Keratinocyte (primary cell): ENCODE measurements at regions not wholly inside any gene's neighbourhood (a gene's known extent, or its start where the extent isn't known, plus 50 kb on each side); places are given as distances from the start of the nearest gene placed in this dataset.

Experiments used
- DNase-seq: peaks from one replicate; pipeline ENCODE4 v3.0.0-alpha.2; 2011; ENCODE audit warnings: low read depth, missing footprints, low spot score
- FAIRE-seq: peaks from 2 replicates; lab custom pipeline; 2011; peaks lifted over from hg19 to GRCh38; lab: Jason Lieb, UNC
- H2AFZ ChIP-seq: 2 replicates; pipeline ENCODE4 v1.6.0; 2012; ENCODE audit warnings: low read length, control low read depth, inconsistent platforms; ENCODE audit not compliant: control insufficient read depth
- H3K27ac ChIP-seq: 2 replicates; pipeline ENCODE4 v1.5.1; 2011; ENCODE audit warnings: low read length; ENCODE audit not compliant: control insufficient read depth, insufficient read depth
- H3K27me3 ChIP-seq: 3 replicates; pipeline ENCODE4 v1.6.0; 2011; ENCODE audit warnings: low read length; ENCODE audit not compliant: control insufficient read depth, insufficient read depth; ENCODE audit errors: extremely low read depth
- H3K36me3 ChIP-seq, 2 experiments: 2 replicates in 1 of 2; 3 replicates in 1 of 2; pipeline ENCODE4 v1.5.1; 2011; ENCODE audit warnings: low read length in 2 of 2, mild to moderate bottlenecking in 1 of 2; ENCODE audit not compliant: control insufficient read depth in 2 of 2, insufficient read depth in 2 of 2; ENCODE audit errors: extremely low read depth in 1 of 2
- H3K4me1 ChIP-seq: 3 replicates; pipeline ENCODE4 v1.5.1; 2011; ENCODE audit warnings: low read length; ENCODE audit not compliant: control insufficient read depth, insufficient read depth; ENCODE audit errors: extremely low read depth
- H3K4me2 ChIP-seq: 3 replicates; pipeline ENCODE4 v1.6.0; 2011; ENCODE audit warnings: low read depth, low read length; ENCODE audit not compliant: control insufficient read depth, insufficient read depth; ENCODE audit errors: extremely low read depth
- H3K4me3 ChIP-seq, 3 experiments: fragments of 200-600 bp in 1 of 3; sonication (generic) in 1 of 3; 2 replicates in 2 of 3; 3 replicates in 1 of 3; pipeline ENCODE4 v1.5.1; 2011 to 2016; ENCODE audit warnings: low read length in 3 of 3, mild to moderate bottlenecking in 3 of 3, control low read depth in 2 of 3, inconsistent platforms in 1 of 3, low read depth in 1 of 3, mixed read lengths in 1 of 3, mixed run types in 1 of 3, moderate library complexity in 1 of 3; ENCODE audit not compliant: control insufficient read depth in 2 of 3, insufficient read depth in 2 of 3; ENCODE audit errors: extremely low read depth in 1 of 3
- H3K79me2 ChIP-seq: 2 replicates; pipeline ENCODE4 v1.6.0; 2012; ENCODE audit warnings: low read length; ENCODE audit not compliant: control insufficient read depth, insufficient read depth
- H3K9ac ChIP-seq: 3 replicates; pipeline ENCODE4 v1.6.0; 2011; ENCODE audit warnings: low read length; ENCODE audit not compliant: control insufficient read depth, insufficient read depth; ENCODE audit errors: extremely low read depth
- H3K9me1 ChIP-seq: 3 replicates; pipeline ENCODE4 v1.6.0; 2011; ENCODE audit warnings: low read length; ENCODE audit not compliant: control insufficient read depth, insufficient read depth; ENCODE audit errors: extremely low read depth
- H3K9me3 ChIP-seq: 2 replicates; pipeline ENCODE4 v1.5.1; 2012; ENCODE audit warnings: low read depth, low read length; ENCODE audit not compliant: control insufficient read depth
- H4K20me1 ChIP-seq: 3 replicates; pipeline ENCODE4 v1.6.0; 2011; ENCODE audit warnings: low read length; ENCODE audit not compliant: control insufficient read depth, insufficient read depth; ENCODE audit errors: extremely low read depth
- EZH2 ChIP-seq: IDR thresholded peaks from one replicate; pipeline ENCODE4 v1.6.1; 2012; ENCODE audit warnings: inconsistent platforms, mild to moderate bottlenecking, low read length, moderate library complexity
- dilution Hi-C: fragments of 300-500 bp; cut with MboI; formaldehyde crosslinking; loops from one replicate; pipeline ENCODE4 v1.7.0; 2020; ENCODE audit warnings: low sequenced_read_pairs; ENCODE audit not compliant: extremely low pct_ligation_motif_present
- TF ChIP-seq, protein P1 (sequence below), 3 experiments: IDR thresholded peaks in 1 of 3; conservative IDR thresholded peaks in 1 of 3; optimal IDR thresholded peaks in 1 of 3; 2 replicates in 2 of 3; 3 replicates in 1 of 3; pipeline versions ENCODE3 to v1.5.1; 2011; ENCODE audit warnings: low read length in 3 of 3, mild to moderate bottlenecking in 3 of 3, moderate library complexity in 2 of 3, control low read depth in 1 of 3, inconsistent platforms in 1 of 3; ENCODE audit not compliant: insufficient read depth in 2 of 3; ENCODE audit errors: extremely low read depth in 1 of 3

DNA sequence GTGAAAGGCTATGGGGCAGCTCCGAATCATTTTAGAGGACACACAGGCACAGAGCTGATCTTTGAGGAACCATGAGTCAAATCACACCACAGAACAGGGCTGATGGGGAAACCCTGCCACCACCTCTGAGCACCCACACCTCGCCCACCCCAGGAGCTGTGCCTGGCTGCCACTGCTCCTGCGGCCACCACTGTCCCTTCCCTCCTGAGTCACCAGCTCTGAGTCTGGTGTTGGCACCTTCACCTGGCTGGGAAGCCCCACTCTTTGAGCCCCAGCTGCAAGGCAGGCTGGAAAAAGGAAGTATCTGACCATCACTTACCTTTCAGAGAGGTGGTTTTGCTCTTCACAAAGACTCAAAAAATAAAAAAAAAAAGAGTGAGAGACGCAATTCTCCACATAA, 63.6 kb upstream of the MEF2A start:
- dilution Hi-C loops, result no loop called here
- no peak overlapping the region for H3K9ac ChIP-seq
- H3K36me3 ChIP-seq, result no peaks in the 10 kb centered on the region
- no peaks in the 10 kb centered on the region for H3K9me3 ChIP-seq
- no peaks in the 10 kb centered on the region for H3K9me1 ChIP-seq
- H3K4me3 ChIP-seq, result no peak overlapping the region
- peaks cover 14% of the 10 kb centered on the region for H3K4me1 ChIP-seq
- no peak for DNase-seq
- TF ChIP-seq EZH2, result no peak
- TF ChIP-seq, protein P1, sequence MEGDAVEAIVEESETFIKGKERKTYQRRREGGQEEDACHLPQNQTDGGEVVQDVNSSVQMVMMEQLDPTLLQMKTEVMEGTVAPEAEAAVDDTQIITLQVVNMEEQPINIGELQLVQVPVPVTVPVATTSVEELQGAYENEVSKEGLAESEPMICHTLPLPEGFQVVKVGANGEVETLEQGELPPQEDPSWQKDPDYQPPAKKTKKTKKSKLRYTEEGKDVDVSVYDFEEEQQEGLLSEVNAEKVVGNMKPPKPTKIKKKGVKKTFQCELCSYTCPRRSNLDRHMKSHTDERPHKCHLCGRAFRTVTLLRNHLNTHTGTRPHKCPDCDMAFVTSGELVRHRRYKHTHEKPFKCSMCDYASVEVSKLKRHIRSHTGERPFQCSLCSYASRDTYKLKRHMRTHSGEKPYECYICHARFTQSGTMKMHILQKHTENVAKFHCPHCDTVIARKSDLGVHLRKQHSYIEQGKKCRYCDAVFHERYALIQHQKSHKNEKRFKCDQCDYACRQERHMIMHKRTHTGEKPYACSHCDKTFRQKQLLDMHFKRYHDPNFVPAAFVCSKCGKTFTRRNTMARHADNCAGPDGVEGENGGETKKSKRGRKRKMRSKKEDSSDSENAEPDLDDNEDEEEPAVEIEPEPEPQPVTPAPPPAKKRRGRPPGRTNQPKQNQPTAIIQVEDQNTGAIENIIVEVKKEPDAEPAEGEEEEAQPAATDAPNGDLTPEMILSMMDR (optimal IDR thresholded peaks at IDR 0.05 in 1 of 3, IDR thresholded peaks at IDR 0.05 in 1 of 3, conservative IDR thresholded peaks at IDR 0.05 in 1 of 3; ENCODE audit: extremely low read depth in 1 of 3, insufficient read depth in 2 of 3, low read length in 3 of 3), result no peak
- no peak overlapping the region for H3K4me2 ChIP-seq
- H2AFZ ChIP-seq, result no peak overlapping the region
- FAIRE-seq, result no peak
- H3K27ac ChIP-seq, result no peak overlapping the region
- no peaks in the 10 kb centered on the region for H3K27me3 ChIP-seq
- no peaks in the 10 kb centered on the region for H3K79me2 ChIP-seq
- H4K20me1 ChIP-seq, result no peaks in the 10 kb centered on the region

DNA sequence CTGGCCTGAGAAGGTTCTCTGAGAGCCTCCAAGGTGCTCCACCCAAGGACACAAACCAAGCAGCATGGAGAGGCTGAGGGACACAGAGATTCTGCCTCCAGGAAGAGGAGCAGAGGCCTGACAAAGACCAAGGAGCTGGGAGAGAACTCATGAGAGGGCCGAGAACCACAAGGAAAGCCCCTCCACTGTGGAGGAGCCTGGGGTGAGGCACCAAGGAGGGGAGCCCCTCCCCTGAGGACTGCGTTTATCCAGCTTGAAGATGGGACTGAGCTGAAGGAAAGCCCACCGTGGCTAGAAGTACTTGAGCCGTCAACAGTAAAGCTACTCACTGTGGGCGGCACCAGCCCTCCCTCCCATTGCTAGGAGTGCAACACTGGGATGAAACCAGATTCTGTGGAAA, 63.1 kb upstream of the MEF2A start:
- DNase-seq (no peak), FAIRE-seq (no peak)
- no peak overlapping the region for H3K4me3 ChIP-seq
- H3K36me3 ChIP-seq, result no peaks in the 10 kb centered on the region
- no peak overlapping the region for H2AFZ ChIP-seq
- H3K9ac ChIP-seq, result no peak overlapping the region
- no peak overlapping the region for H3K27ac ChIP-seq
- H3K27me3 ChIP-seq, result no peaks in the 10 kb centered on the region
- H3K4me1 ChIP-seq, result peaks cover 18% of the 10 kb centered on the region
- H3K79me2 ChIP-seq, result no peaks in the 10 kb centered on the region
- no peaks in the 10 kb centered on the region for H3K9me1 ChIP-seq
- H4K20me1 ChIP-seq, result no peaks in the 10 kb centered on the region
- dilution Hi-C loops, result no loop called here
- no peaks in the 10 kb centered on the region for H3K9me3 ChIP-seq
- H3K4me2 ChIP-seq, result no peak overlapping the region
- TF ChIP-seq, protein P1 (optimal IDR thresholded peaks at IDR 0.05 in 1 of 3, IDR thresholded peaks at IDR 0.05 in 1 of 3, conservative IDR thresholded peaks at IDR 0.05 in 1 of 3; ENCODE audit: extremely low read depth in 1 of 3, insufficient read depth in 2 of 3, low read length in 3 of 3), result no peak
- TF ChIP-seq EZH2, result no peak
